Calu3 (cell line): ENCODE measurements at regions not wholly inside any gene's neighbourhood (a gene's known extent, or its start where the extent isn't known, plus 50 kb on each side); places are given as distances from the start of the nearest gene placed in this dataset.
"Not testable (repeated sequence)": the region's sequence is repeated elsewhere in the genome, so short reads cannot be mapped to it uniquely, and the experiment has no call there.

Source experiments
- BruUV-seq: library from RNA; stranded (reverse); fragments of 400-500 nt; replicated peaks from 2 replicates; lab custom pipeline; 2021; lab: Mats Ljungman, UMichigan
- CTCF ChIA-PET: fragments of 300-600 bp; sonication (Branson Sonifier 250); formaldehyde crosslinking; loops from one replicate; lab custom pipeline; 2022; ENCODE audit warnings: antibody characterized with exemption; lab: Charles Lee
- DNase-seq: peaks from one replicate; pipeline ENCODE4 v3.0.0; 2022
- H3K27ac Mint-ChIP-seq: one replicate; pipeline ENCODE4 v1.8.0; 2022; ENCODE audit warnings: mixed read lengths; ENCODE audit not compliant: unreplicated experiment
- H3K27me3 Mint-ChIP-seq: one replicate; pipeline ENCODE4 v1.8.0; 2022; ENCODE audit warnings: mixed read lengths; ENCODE audit not compliant: unreplicated experiment
- H3K36me3 Mint-ChIP-seq: one replicate; pipeline ENCODE4 v1.8.0; 2022; ENCODE audit warnings: mild to moderate bottlenecking, moderate library complexity, mixed read lengths; ENCODE audit not compliant: insufficient read depth, unreplicated experiment
- H3K4me1 Mint-ChIP-seq: one replicate; pipeline ENCODE4 v1.8.0; 2022; ENCODE audit warnings: mild to moderate bottlenecking, low read depth, mixed read lengths; ENCODE audit not compliant: unreplicated experiment
- H3K4me3 Mint-ChIP-seq: one replicate; pipeline ENCODE4 v1.8.0; 2022; ENCODE audit warnings: mild to moderate bottlenecking, low read depth, moderate library complexity, mixed read lengths; ENCODE audit not compliant: unreplicated experiment
- H3K9me3 Mint-ChIP-seq: one replicate; pipeline ENCODE4 v1.8.0; 2022; ENCODE audit warnings: low read depth, mixed read lengths; ENCODE audit not compliant: unreplicated experiment
- intact Hi-C: fragments of 100-400 bp; cut with micrococcal nuclease; formaldehyde crosslinking; loops from one replicate; pipeline ENCODE4 v1.10.0; 2022; ENCODE audit not compliant: unreplicated experiment
- TF ChIP-seq, protein P1 (sequence below): fragments of 200-600 bp; IDR thresholded peaks from one replicate; pipeline ENCODE4 v1.8.0; 2022; ENCODE audit warnings: antibody characterized with exemption; ENCODE audit not compliant: unreplicated experiment

DNA sequence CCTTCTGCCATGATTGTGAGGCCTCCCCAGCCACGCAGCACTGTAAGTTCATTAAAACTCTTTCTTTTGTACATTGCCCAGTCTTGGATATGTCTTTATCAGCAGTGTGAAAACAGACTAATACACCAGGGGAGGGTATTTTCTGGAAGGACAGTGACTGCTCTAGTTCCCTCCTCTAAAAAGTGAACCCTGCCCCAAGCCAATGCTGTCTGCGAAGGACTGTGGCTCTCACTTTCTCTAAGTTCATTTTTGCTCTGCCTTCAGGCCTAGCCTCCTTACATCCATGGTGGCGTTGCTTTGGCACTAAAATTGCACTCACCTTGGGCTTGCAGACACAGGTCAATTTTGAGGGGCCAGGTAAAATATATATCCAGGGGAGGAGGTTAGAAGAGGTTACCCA lies 323.0 kb downstream of the VRK1 start:
- no peak for DNase-seq
- no peaks in the 10 kb centered on the region for H3K27me3 Mint-ChIP-seq
- H3K4me3 Mint-ChIP-seq = no peak overlapping the region
- TF ChIP-seq, protein P1, sequence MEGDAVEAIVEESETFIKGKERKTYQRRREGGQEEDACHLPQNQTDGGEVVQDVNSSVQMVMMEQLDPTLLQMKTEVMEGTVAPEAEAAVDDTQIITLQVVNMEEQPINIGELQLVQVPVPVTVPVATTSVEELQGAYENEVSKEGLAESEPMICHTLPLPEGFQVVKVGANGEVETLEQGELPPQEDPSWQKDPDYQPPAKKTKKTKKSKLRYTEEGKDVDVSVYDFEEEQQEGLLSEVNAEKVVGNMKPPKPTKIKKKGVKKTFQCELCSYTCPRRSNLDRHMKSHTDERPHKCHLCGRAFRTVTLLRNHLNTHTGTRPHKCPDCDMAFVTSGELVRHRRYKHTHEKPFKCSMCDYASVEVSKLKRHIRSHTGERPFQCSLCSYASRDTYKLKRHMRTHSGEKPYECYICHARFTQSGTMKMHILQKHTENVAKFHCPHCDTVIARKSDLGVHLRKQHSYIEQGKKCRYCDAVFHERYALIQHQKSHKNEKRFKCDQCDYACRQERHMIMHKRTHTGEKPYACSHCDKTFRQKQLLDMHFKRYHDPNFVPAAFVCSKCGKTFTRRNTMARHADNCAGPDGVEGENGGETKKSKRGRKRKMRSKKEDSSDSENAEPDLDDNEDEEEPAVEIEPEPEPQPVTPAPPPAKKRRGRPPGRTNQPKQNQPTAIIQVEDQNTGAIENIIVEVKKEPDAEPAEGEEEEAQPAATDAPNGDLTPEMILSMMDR = no peak
- H3K27ac Mint-ChIP-seq = no peak overlapping the region
- CTCF ChIA-PET = no interaction called here
- H3K36me3 Mint-ChIP-seq = no peaks in the 10 kb centered on the region
- no TSS peak for BruUV-seq
- H3K4me1 Mint-ChIP-seq = no peaks in the 10 kb centered on the region
- intact Hi-C loops = no loop called here
- peaks cover 2% of the 10 kb centered on the region for H3K9me3 Mint-ChIP-seq

DNA sequence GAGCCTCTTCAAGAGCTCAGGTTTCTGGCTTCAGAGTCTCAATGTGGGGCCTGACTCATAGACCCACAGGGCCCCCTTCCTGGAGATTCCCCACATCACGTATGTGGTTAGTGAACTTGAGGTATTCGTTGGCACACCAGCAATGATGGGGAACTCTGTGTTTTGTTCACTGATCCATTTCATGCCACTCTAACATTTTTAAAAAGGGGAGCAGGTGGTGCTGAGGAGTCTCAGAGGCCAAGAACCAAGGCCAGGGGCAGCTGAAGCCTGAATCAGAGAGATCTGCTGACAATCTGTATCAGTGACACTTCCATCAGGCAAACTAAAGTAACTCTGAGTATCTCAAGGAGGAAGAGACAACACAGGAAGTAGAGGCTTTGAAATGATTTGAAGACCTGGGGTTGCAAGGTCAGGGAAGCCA lies 323.4 kb downstream of the VRK1 start:
- Mint-ChIP-seq H3K9me3 (peaks cover 2% of the 10 kb centered on the region), H3K4me3 (no peak overlapping the region), H3K27me3 (no peaks in the 10 kb centered on the region), H3K27ac (no peak overlapping the region), H3K4me1 (no peaks in the 10 kb centered on the region), H3K36me3 (no peaks in the 10 kb centered on the region)
- intact Hi-C loops = no loop called here
- DNase-seq = no peak
- TF ChIP-seq, protein P1 = no peak
- CTCF ChIA-PET = no interaction called here
- BruUV-seq = no TSS peak

DNA sequence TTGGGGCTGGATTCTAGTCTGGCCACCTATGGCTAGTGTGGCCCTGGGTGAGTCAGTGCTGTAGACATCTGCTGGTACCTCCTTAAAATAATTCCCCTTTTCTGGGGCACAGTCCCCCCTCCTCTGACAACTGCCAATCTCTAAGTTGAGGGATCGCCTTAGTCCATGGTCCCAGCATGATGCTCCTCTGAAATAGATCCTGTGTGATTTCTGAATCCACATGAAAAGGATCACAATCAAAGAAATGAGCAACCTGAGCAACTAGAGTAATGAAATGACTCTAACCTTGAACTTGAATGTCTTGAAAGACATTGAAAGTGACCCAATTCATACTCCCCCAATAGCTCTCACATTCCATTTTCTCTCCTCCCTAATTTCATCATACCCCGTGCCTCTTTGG lies 332.5 kb downstream of the VRK1 start:
- Mint-ChIP-seq H3K4me1 (no peaks in the 10 kb centered on the region), H3K27me3 (no peaks in the 10 kb centered on the region), H3K36me3 (no peaks in the 10 kb centered on the region), H3K4me3 (no peak overlapping the region), H3K9me3 (peaks cover 7% of the 10 kb centered on the region), H3K27ac (no peak overlapping the region)
- TF ChIP-seq, protein P1 = no peak
- intact Hi-C loops = no loop called here
- CTCF ChIA-PET = no interaction called here
- DNase-seq = no peak
- no TSS peak for BruUV-seq

DNA sequence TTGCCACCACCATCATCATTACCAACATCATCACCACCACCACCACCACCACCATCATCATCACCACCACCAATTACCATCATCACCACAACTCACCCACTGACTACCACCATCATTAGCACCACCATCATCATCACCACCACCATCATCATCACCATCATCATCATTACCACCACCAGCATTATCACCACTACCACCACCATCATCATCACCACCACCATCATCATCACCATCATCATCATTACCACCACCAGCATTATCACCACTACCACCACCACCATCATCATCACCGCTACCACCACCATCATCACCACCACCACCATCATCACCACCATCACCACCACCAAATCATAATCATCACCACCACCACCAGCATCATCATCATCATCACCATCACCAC lies 338.7 kb downstream of the VRK1 start:
- DNase-seq, H3K4me1 Mint-ChIP-seq, CTCF ChIA-PET, intact Hi-C loops, H3K27me3 Mint-ChIP-seq, H3K27ac Mint-ChIP-seq, BruUV-seq, H3K4me3 Mint-ChIP-seq, H3K36me3 Mint-ChIP-seq: not testable (repeated sequence)
- peaks cover 10% of the 10 kb centered on the region for H3K9me3 Mint-ChIP-seq

DNA sequence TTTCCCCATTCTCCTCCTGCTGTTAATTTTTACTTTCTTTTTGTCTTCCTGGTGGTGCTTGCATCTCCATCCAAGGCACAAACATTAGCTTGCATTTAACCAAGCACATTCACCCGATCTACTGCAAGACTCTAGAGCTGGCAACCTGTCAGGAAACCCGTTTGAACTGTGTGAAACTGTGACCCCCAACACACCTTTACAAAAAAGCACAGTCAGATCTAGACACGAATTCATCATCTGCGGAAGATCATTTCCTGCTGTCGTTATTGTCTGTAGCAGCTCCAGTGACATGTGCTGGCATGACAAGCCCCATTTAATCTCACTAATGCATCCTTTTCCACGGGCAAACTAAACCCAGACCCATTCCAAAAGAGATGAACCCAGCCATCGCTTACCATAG lies 340.5 kb downstream of the VRK1 start:
- Mint-ChIP-seq H3K27me3 (no peaks in the 10 kb centered on the region), H3K9me3 (peaks cover 13% of the 10 kb centered on the region), H3K27ac (no peak overlapping the region), H3K36me3 (no peaks in the 10 kb centered on the region), H3K4me3 (no peak overlapping the region), H3K4me1 (no peaks in the 10 kb centered on the region)
- BruUV-seq = no TSS peak
- TF ChIP-seq, protein P1 = no peak
- CTCF ChIA-PET = no interaction called here
- intact Hi-C loops = no loop called here
- no peak for DNase-seq
